Neural progenitor cell (in vitro differentiated cells): ENCODE measurements at regions not wholly inside any gene's neighbourhood (a gene's known extent, or its start where the extent isn't known, plus 50 kb on each side); places are given as distances from the start of the nearest gene placed in this dataset.

Experiments used
- EZH2 ChIP-seq: fragments of 200-600 bp; sonication (generic); IDR thresholded peaks from 2 replicates; pipeline ENCODE4 v1.6.1; 2017; ENCODE audit warnings: antibody characterized with exemption, mild to moderate bottlenecking, moderate library complexity
- TF ChIP-seq, protein P1 (sequence below): fragments of 200-600 bp; sonication (generic); IDR thresholded peaks from 2 replicates; pipeline ENCODE4 v1.5.1; 2017; ENCODE audit warnings: antibody characterized with exemption, mild to moderate bottlenecking

GRCh38 chr4:28845158-28845557, 1875.0 kb upstream of the PCDH7 start:
- TF ChIP-seq EZH2, result no peak
- TF ChIP-seq, protein P1, sequence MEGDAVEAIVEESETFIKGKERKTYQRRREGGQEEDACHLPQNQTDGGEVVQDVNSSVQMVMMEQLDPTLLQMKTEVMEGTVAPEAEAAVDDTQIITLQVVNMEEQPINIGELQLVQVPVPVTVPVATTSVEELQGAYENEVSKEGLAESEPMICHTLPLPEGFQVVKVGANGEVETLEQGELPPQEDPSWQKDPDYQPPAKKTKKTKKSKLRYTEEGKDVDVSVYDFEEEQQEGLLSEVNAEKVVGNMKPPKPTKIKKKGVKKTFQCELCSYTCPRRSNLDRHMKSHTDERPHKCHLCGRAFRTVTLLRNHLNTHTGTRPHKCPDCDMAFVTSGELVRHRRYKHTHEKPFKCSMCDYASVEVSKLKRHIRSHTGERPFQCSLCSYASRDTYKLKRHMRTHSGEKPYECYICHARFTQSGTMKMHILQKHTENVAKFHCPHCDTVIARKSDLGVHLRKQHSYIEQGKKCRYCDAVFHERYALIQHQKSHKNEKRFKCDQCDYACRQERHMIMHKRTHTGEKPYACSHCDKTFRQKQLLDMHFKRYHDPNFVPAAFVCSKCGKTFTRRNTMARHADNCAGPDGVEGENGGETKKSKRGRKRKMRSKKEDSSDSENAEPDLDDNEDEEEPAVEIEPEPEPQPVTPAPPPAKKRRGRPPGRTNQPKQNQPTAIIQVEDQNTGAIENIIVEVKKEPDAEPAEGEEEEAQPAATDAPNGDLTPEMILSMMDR, result no peak
